Astrocyte (in vitro differentiated cells and primary cell): ENCODE measurements at regions not wholly inside any gene's neighbourhood (a gene's known extent, or its start where the extent isn't known, plus 50 kb on each side); places are given as distances from the start of the nearest gene placed in this dataset.

Experiments
- DNase-seq: peaks from one replicate; pipeline ENCODE4 v3.0.0-alpha.2; 2010; ENCODE audit warnings: low read depth
- FAIRE-seq: peaks from 2 replicates; lab custom pipeline; 2011; peaks lifted over from hg19 to GRCh38; lab: Jason Lieb, UNC
- H2AFZ ChIP-seq: 2 replicates; pipeline ENCODE4 v1.6.0; 2012; ENCODE audit warnings: low read depth, low read length, inconsistent platforms
- H3K27ac ChIP-seq: 2 replicates; pipeline ENCODE4 v1.5.1; 2011; ENCODE audit warnings: low read depth, low read length, inconsistent platforms
- H3K27me3 ChIP-seq: 2 replicates; pipeline ENCODE4 v1.6.0; 2011; ENCODE audit warnings: low read length, inconsistent platforms; ENCODE audit not compliant: insufficient read depth
- H3K36me3 ChIP-seq: 2 replicates; pipeline ENCODE4 v1.5.1; 2011; ENCODE audit warnings: low read length, inconsistent platforms; ENCODE audit not compliant: insufficient read depth
- H3K4me1 ChIP-seq: 2 replicates; pipeline ENCODE4 v1.5.1; 2011; ENCODE audit warnings: low read length, inconsistent platforms; ENCODE audit not compliant: insufficient read depth
- H3K4me2 ChIP-seq: 2 replicates; pipeline ENCODE4 v1.6.0; 2012; ENCODE audit warnings: low read length, inconsistent platforms
- H3K4me3 ChIP-seq: 2 replicates; pipeline ENCODE4 v1.5.1; 2011; ENCODE audit warnings: low read depth, mild to moderate bottlenecking, low read length, inconsistent platforms; ENCODE audit not compliant: insufficient read depth
- H3K79me2 ChIP-seq: 2 replicates; pipeline ENCODE4 v1.6.0; 2012; ENCODE audit warnings: mild to moderate bottlenecking, low read length, inconsistent platforms; ENCODE audit not compliant: insufficient read depth
- H3K9ac ChIP-seq: 2 replicates; pipeline ENCODE4 v1.6.0; 2012; ENCODE audit warnings: mild to moderate bottlenecking, low read length, inconsistent platforms
- H3K9me3 ChIP-seq: 2 replicates; pipeline ENCODE4 v1.5.1; 2012; ENCODE audit warnings: low read depth, mild to moderate bottlenecking, low read length, inconsistent platforms; ENCODE audit not compliant: insufficient read depth
- H4K20me1 ChIP-seq: 2 replicates; pipeline ENCODE4 v1.6.0; 2012; ENCODE audit warnings: low read length, inconsistent platforms; ENCODE audit not compliant: insufficient read depth
- H3K27ac Mint-ChIP-seq: one replicate; pipeline ENCODE4 v1.8.0; 2021; ENCODE audit warnings: mild to moderate bottlenecking, mixed read lengths; ENCODE audit not compliant: unreplicated experiment
- H3K27me3 Mint-ChIP-seq: one replicate; pipeline ENCODE4 v1.8.0; 2021; ENCODE audit warnings: low read depth, mixed read lengths; ENCODE audit not compliant: unreplicated experiment
- H3K36me3 Mint-ChIP-seq: one replicate; pipeline ENCODE4 v1.8.0; 2021; ENCODE audit warnings: low read depth, mixed read lengths; ENCODE audit not compliant: unreplicated experiment
- H3K4me1 Mint-ChIP-seq: one replicate; pipeline ENCODE4 v1.8.0; 2021; ENCODE audit warnings: low read depth, mixed read lengths; ENCODE audit not compliant: unreplicated experiment
- H3K4me3 Mint-ChIP-seq: one replicate; pipeline ENCODE4 v1.8.0; 2021; ENCODE audit warnings: mild to moderate bottlenecking, moderate library complexity, mixed read lengths; ENCODE audit not compliant: unreplicated experiment
- H3K9me3 Mint-ChIP-seq: one replicate; pipeline ENCODE4 v1.8.0; 2021; ENCODE audit warnings: mild to moderate bottlenecking, mixed read lengths; ENCODE audit not compliant: unreplicated experiment
- EZH2 ChIP-seq: IDR thresholded peaks from 2 replicates; pipeline ENCODE4 v1.6.1; 2012; ENCODE audit warnings: mild to moderate bottlenecking, low read length, inconsistent platforms; ENCODE audit not compliant: insufficient read depth
- TF ChIP-seq, protein P1 (sequence below): IDR thresholded peaks from 2 replicates; pipeline ENCODE4 v1.5.1; 2011; ENCODE audit warnings: low read depth, mild to moderate bottlenecking, inconsistent platforms, low read length, moderate library complexity; ENCODE audit not compliant: insufficient read depth

DNA sequence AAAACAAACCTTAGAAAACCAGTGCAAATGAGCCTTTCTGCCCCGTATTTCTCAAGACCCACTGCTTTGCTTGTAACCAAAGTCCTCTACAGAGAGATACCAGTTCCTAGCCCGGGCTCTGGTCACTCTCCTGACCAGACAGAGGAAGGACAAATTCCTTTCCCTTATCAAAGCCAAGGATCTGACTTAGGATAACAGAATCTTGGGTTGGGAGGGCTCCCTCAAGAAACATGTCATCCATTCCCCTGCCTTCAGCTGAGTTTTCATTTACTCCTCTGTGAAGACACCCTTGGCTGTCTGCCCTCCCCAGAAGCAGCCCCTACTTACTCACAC is 116.0 kb upstream of the PARP11 start:
- H3K4me3 Mint-ChIP-seq: no peak overlapping the region
- H3K36me3 ChIP-seq: no peaks in the 10 kb centered on the region
- no peaks in the 10 kb centered on the region for H3K4me1 ChIP-seq
- no peaks in the 10 kb centered on the region for H3K9me3 ChIP-seq
- H3K9ac ChIP-seq: no peak overlapping the region
- no peaks in the 10 kb centered on the region for H3K36me3 Mint-ChIP-seq
- no peak overlapping the region for H2AFZ ChIP-seq
- peak overlapping the region; percentile 21 for H3K27ac Mint-ChIP-seq
- no peak for FAIRE-seq
- no peak for DNase-seq
- H4K20me1 ChIP-seq: no peaks in the 10 kb centered on the region
- H3K4me3 ChIP-seq: no peak overlapping the region
- no peak for TF ChIP-seq EZH2
- no peaks in the 10 kb centered on the region for H3K79me2 ChIP-seq
- H3K4me1 Mint-ChIP-seq: peaks cover 15% of the 10 kb centered on the region
- peaks cover 3% of the 10 kb centered on the region for H3K9me3 Mint-ChIP-seq
- H3K27me3 Mint-ChIP-seq: peaks cover 24% of the 10 kb centered on the region
- H3K27me3 ChIP-seq: peaks cover 2% of the 10 kb centered on the region
- no peak overlapping the region for H3K4me2 ChIP-seq
- no peak overlapping the region for H3K27ac ChIP-seq

DNA sequence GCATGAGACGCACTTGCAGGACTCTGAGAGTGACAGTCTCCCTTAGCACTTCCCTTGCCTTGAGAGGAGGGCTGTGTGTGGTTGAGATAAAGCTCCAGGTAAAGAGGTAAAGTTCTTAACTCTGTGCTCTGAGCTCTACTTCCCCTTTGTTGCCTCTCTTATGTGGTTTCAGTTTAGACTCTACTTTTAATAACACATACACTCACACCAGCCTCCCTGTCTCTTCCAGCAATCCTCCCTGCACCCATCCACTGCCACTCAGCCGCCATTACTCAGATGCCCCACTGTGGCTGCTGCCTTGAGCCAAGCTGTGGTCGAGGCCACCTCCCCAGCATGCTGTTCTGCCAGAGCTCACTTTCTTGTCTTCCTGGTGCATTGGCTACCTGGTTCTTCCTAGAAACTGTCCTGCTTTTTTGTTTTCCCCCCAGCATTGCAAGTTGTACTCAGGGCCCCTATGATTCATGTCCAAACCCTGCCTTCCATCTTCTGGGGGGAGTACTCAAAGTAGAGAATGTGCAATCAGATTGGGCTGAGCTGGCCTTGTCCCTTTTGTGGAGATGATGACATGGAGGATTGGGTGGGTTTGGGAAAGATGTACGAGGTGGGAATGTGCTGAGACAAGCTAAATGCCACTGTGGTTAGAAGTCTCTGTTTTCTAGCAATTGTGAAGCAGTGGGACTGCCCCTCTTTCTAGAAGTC is 115.5 kb upstream of the PARP11 start:
- Mint-ChIP-seq H3K9me3 (peaks cover 3% of the 10 kb centered on the region), H3K4me3 (no peak overlapping the region), H3K27ac (peak overlapping the region; percentile 21), H3K27me3 (peaks cover 21% of the 10 kb centered on the region), H3K4me1 (peaks cover 15% of the 10 kb centered on the region), H3K36me3 (no peaks in the 10 kb centered on the region)
- Histone ChIP-seq H4K20me1 (no peaks in the 10 kb centered on the region), H3K4me2 (no peak overlapping the region), H3K4me1 (no peaks in the 10 kb centered on the region), H2AFZ (no peak overlapping the region), H3K36me3 (no peaks in the 10 kb centered on the region), H3K27ac (no peak overlapping the region), H3K27me3 (peaks cover 2% of the 10 kb centered on the region), H3K9me3 (no peaks in the 10 kb centered on the region), H3K4me3 (no peak overlapping the region), H3K9ac (no peak overlapping the region), H3K79me2 (no peaks in the 10 kb centered on the region)
- TF ChIP-seq, protein P1, sequence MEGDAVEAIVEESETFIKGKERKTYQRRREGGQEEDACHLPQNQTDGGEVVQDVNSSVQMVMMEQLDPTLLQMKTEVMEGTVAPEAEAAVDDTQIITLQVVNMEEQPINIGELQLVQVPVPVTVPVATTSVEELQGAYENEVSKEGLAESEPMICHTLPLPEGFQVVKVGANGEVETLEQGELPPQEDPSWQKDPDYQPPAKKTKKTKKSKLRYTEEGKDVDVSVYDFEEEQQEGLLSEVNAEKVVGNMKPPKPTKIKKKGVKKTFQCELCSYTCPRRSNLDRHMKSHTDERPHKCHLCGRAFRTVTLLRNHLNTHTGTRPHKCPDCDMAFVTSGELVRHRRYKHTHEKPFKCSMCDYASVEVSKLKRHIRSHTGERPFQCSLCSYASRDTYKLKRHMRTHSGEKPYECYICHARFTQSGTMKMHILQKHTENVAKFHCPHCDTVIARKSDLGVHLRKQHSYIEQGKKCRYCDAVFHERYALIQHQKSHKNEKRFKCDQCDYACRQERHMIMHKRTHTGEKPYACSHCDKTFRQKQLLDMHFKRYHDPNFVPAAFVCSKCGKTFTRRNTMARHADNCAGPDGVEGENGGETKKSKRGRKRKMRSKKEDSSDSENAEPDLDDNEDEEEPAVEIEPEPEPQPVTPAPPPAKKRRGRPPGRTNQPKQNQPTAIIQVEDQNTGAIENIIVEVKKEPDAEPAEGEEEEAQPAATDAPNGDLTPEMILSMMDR: no peak
- TF ChIP-seq EZH2: no peak
- no peak for FAIRE-seq
- DNase-seq: no peak

DNA sequence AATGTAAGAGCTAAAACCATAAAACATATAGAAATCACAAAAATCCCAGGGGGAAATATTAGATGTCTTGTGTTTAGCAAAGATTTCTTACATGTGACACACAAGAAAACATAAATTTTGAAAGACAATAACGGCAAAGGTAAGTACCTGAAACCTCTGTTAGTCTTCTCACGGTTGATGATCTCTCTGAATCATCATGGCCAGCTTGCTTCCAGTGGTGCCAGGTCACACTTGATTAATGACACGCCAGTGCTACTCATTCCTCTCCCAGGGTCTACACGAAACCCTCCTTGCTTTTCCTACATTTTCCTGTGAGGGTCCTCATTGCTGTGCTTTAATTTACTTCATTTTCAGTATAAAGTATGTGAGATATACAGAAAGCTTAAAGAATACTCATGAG is 114.4 kb upstream of the PARP11 start:
- H3K4me2 ChIP-seq: no peak overlapping the region
- H3K79me2 ChIP-seq: no peaks in the 10 kb centered on the region
- Mint-ChIP-seq H3K27me3 (peaks cover 14% of the 10 kb centered on the region), H3K4me1 (peaks cover 15% of the 10 kb centered on the region), H3K9me3 (peaks cover 3% of the 10 kb centered on the region), H3K36me3 (no peaks in the 10 kb centered on the region), H3K4me3 (no peak overlapping the region), H3K27ac (no peak overlapping the region)
- H3K27me3 ChIP-seq: peaks cover 2% of the 10 kb centered on the region
- no peaks in the 10 kb centered on the region for H3K4me1 ChIP-seq
- no peak overlapping the region for H3K27ac ChIP-seq
- H3K36me3 ChIP-seq: no peaks in the 10 kb centered on the region
- H3K9ac ChIP-seq: no peak overlapping the region
- no peaks in the 10 kb centered on the region for H4K20me1 ChIP-seq
- H3K4me3 ChIP-seq: no peak overlapping the region
- DNase-seq: no peak
- H2AFZ ChIP-seq: no peak overlapping the region
- TF ChIP-seq, protein P1: no peak
- TF ChIP-seq EZH2: no peak
- FAIRE-seq: no peak
- no peaks in the 10 kb centered on the region for H3K9me3 ChIP-seq
